ENCODE measurements at regions not wholly inside any gene's neighbourhood (a gene's known extent, or its start where the extent isn't known, plus 50 kb on each side); places are given as distances from the start of the nearest gene placed in this dataset.

DNA sequence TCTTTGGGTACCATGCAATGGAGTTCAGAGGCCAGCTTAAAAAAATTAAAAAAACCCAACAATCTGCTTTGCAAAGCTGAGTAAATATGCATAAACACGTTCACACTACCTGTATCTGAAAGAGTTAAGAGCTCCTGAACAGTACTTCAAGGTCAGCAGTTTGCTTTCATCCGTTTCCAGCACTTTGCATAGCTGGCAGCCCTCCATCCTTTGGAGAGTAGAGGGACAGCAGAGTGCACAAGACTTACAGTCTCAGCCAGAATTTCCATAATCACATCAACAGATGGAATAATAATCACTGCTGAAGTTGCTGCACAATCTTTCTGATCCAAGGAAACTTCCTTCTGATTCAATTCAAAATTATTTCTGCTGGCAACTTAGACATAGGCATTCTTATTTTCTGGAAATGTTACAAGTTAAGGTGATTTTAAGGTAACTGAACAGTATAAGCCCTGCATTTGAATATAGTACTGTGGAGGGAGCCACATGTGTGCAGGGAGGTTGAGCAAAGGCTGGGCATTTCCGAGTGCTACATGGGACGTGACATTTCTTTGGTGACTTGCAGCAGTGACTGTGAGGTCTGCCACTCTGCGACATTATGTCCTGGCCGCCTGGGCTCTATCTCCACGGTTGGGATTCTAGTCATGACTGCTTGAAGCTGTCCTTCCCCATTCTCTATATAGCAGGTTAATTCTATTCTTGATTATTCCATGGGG lies 73.5 kb upstream of the EMCN start:
- no peak for DNase-seq (ENCODE audit: low read depth in 1 of 2, low spot score in 1 of 2)
- TF ChIP-seq JUND (IDR thresholded peaks at IDR 0.05; ENCODE audit: low read depth) = no peak
- in situ Hi-C loops (cut with HindIII; ENCODE audit: low pct_unique_long_range_greater_than_20kb, low sequenced_read_pairs) = no loop called here

- in situ Hi-C loops (cut with HindIII; ENCODE audit: low pct_unique_long_range_greater_than_20kb, low sequenced_read_pairs) = no loop called here
- DNase-seq (ENCODE audit: low read depth in 1 of 2, low spot score in 1 of 2) = no peak
- TF ChIP-seq JUND (IDR thresholded peaks at IDR 0.05; ENCODE audit: low read depth) = no peak
These were observed 72.5 kb upstream of the EMCN start for GRCh38 chr4:100590325-100590724.

- DNase-seq (ENCODE audit: low read depth in 1 of 2, low spot score in 1 of 2) = no peak
- in situ Hi-C loops (cut with HindIII; ENCODE audit: low pct_unique_long_range_greater_than_20kb, low sequenced_read_pairs) = no loop called here
- no peak for TF ChIP-seq JUND (IDR thresholded peaks at IDR 0.05; ENCODE audit: low read depth)
These were observed 70.3 kb upstream of the EMCN start for GRCh38 chr4:100588076-100588475.

DNA sequence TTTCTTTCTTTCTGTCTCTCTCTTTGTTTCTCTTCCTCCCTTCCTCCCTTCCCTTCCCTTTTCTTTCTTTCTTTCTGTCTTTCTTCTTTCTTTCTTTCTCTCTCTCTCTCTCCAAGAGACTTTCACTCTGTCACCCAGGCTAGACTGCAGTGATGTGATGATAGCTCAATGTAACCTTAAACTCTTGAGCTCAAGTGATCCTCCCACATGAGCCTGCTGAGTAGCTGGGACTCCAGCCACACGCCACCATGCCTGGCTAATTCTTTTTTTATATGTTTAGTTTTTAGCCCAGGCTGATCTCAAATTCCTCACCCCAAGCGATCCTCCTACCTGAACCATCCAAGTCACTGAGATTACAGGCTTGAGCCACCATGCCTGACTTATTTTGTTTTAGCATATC lies 64.3 kb upstream of the EMCN start:
- DNase-seq (ENCODE audit: low read depth in 1 of 2, low spot score in 1 of 2) = no peak
- in situ Hi-C loops (cut with HindIII; ENCODE audit: low pct_unique_long_range_greater_than_20kb, low sequenced_read_pairs) = no loop called here
- TF ChIP-seq JUND (IDR thresholded peaks at IDR 0.05; ENCODE audit: low read depth) = no peak

GRCh38 chr4:100581337-100581736 lies 63.5 kb upstream of the EMCN start:
- no peak for DNase-seq (ENCODE audit: low read depth in 1 of 2, low spot score in 1 of 2)
- TF ChIP-seq JUND (IDR thresholded peaks at IDR 0.05; ENCODE audit: low read depth) = no peak
- in situ Hi-C loops (cut with HindIII; ENCODE audit: low pct_unique_long_range_greater_than_20kb, low sequenced_read_pairs) = no loop called here

GRCh38 chr4:100576570-100576969 lies 58.7 kb upstream of the EMCN start:
- TF ChIP-seq JUND (IDR thresholded peaks at IDR 0.05; ENCODE audit: low read depth) = no peak
- no peak for DNase-seq (ENCODE audit: low read depth in 1 of 2, low spot score in 1 of 2)
- in situ Hi-C loops (cut with HindIII; ENCODE audit: low pct_unique_long_range_greater_than_20kb, low sequenced_read_pairs) = no loop called here

GRCh38 chr4:100574607-100575006 lies 56.8 kb upstream of the EMCN start:
- no peak for TF ChIP-seq JUND (IDR thresholded peaks at IDR 0.05; ENCODE audit: low read depth)
- DNase-seq (ENCODE audit: low read depth in 1 of 2, low spot score in 1 of 2) = no peak
- in situ Hi-C loops (cut with HindIII; ENCODE audit: low pct_unique_long_range_greater_than_20kb, low sequenced_read_pairs) = no loop called here

DNA sequence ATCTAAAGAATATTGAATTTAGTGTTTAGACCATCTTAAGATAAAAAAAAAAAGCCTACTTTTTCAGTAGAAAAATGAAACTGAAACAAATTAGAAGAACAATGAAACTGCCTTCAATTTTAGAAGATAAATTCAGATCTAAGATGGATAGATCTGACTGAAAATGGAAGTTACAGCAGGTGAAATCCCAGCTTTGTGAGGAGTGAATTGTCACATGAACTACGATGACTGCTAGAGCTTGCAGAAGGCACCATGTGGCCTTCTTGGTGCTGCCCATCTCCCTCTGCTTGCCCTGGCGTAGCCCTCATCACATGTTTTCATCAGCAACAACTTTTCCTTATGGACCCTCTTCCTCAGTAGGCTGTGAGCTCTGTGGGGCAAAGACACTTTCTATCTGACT lies 51.4 kb upstream of the EMCN start:
- in situ Hi-C loops (cut with HindIII; ENCODE audit: low pct_unique_long_range_greater_than_20kb, low sequenced_read_pairs) = no loop called here
- no peak for DNase-seq (ENCODE audit: low read depth in 1 of 2, low spot score in 1 of 2)
- TF ChIP-seq JUND (IDR thresholded peaks at IDR 0.05; ENCODE audit: low read depth) = no peak
